Keratinocyte (primary cell): ENCODE measurements at regions not wholly inside any gene's neighbourhood (a gene's known extent, or its start where the extent isn't known, plus 50 kb on each side); places are given as distances from the start of the nearest gene placed in this dataset.
"Not testable (repeated sequence)": the region's sequence is repeated elsewhere in the genome, so short reads cannot be mapped to it uniquely, and the experiment has no call there.

ENCODE experiments used
- CTCF ChIP-seq, 3 experiments: IDR thresholded peaks in 1 of 3; conservative IDR thresholded peaks in 1 of 3; optimal IDR thresholded peaks in 1 of 3; 2 replicates in 2 of 3; 3 replicates in 1 of 3; pipeline versions ENCODE3 to v1.5.1; 2011; ENCODE audit warnings: low read length in 3 of 3, mild to moderate bottlenecking in 3 of 3, moderate library complexity in 2 of 3, control low read depth in 1 of 3, inconsistent platforms in 1 of 3; ENCODE audit not compliant: insufficient read depth in 2 of 3; ENCODE audit errors: extremely low read depth in 1 of 3
- EZH2 ChIP-seq: IDR thresholded peaks from one replicate; pipeline ENCODE4 v1.6.1; 2012; ENCODE audit warnings: inconsistent platforms, mild to moderate bottlenecking, low read length, moderate library complexity

- TF ChIP-seq CTCF (optimal IDR thresholded peaks at IDR 0.05 in 1 of 3, IDR thresholded peaks at IDR 0.05 in 1 of 3, conservative IDR thresholded peaks at IDR 0.05 in 1 of 3; ENCODE audit: extremely low read depth in 1 of 3, insufficient read depth in 2 of 3, low read length in 3 of 3); EZH2: not testable (repeated sequence)
Measured at GRCh38 chr14:105914281-105914680, 387.9 kb downstream of the TMEM121 start.
